ENCODE measurements at regions not wholly inside any gene's neighbourhood (a gene's known extent, or its start where the extent isn't known, plus 50 kb on each side); places are given as distances from the start of the nearest gene placed in this dataset.

DNA sequence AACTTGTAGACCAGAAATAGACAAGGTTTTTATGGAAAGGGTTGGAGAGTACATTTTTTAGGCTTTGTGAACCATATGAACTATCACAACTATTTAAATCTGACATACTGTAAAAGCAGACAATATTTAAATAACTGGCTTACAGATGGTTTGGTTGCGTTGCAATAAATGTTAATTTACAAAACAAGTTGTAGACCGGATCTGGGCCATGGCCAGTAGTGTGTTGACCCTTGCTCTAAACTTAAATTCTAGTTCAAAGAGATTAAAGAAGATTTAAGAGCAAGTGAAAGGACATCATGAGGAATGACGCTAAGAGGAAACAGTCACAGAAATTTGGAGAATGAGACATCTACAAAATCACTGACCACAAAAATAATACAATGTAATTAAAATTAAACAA lies 652.7 kb downstream of the DCDC2C start:
- H3K27ac ChIP-seq, result no peak overlapping the region
- TF ChIP-seq, protein P1, sequence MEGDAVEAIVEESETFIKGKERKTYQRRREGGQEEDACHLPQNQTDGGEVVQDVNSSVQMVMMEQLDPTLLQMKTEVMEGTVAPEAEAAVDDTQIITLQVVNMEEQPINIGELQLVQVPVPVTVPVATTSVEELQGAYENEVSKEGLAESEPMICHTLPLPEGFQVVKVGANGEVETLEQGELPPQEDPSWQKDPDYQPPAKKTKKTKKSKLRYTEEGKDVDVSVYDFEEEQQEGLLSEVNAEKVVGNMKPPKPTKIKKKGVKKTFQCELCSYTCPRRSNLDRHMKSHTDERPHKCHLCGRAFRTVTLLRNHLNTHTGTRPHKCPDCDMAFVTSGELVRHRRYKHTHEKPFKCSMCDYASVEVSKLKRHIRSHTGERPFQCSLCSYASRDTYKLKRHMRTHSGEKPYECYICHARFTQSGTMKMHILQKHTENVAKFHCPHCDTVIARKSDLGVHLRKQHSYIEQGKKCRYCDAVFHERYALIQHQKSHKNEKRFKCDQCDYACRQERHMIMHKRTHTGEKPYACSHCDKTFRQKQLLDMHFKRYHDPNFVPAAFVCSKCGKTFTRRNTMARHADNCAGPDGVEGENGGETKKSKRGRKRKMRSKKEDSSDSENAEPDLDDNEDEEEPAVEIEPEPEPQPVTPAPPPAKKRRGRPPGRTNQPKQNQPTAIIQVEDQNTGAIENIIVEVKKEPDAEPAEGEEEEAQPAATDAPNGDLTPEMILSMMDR (conservative IDR thresholded peaks at IDR 0.05), result no peak
- TF ChIP-seq ZFX (IDR thresholded peaks at IDR 0.05), result no peak

DNA sequence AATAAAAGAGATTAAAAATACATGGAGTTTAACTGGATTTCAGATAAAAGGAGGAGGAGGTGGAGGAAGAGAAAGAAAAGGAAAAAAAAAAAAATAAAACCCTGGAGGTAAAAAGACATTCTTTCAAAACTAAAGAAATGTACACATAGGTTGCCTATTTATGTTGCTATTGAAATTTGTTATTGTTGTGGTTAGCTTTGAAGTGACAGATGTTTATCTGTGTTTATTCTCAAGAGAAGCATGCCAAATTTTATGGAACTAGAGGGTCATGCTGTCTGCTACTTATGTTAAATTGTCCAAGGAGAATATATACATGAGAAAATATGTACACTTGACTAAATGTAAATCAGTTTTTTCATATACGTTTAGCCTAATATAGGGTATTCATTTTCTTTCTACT lies 653.2 kb downstream of the DCDC2C start:
- no peak for TF ChIP-seq ZFX (IDR thresholded peaks at IDR 0.05)
- TF ChIP-seq, protein P1 (conservative IDR thresholded peaks at IDR 0.05), result no peak
- no peak overlapping the region for H3K27ac ChIP-seq

- no peak for TF ChIP-seq ZFX (IDR thresholded peaks at IDR 0.05)
- TF ChIP-seq, protein P1 (conservative IDR thresholded peaks at IDR 0.05), result no peak
- no peak overlapping the region for H3K27ac ChIP-seq
These were observed 653.7 kb downstream of the DCDC2C start for GRCh38 chr2:4357121-4357520.

DNA sequence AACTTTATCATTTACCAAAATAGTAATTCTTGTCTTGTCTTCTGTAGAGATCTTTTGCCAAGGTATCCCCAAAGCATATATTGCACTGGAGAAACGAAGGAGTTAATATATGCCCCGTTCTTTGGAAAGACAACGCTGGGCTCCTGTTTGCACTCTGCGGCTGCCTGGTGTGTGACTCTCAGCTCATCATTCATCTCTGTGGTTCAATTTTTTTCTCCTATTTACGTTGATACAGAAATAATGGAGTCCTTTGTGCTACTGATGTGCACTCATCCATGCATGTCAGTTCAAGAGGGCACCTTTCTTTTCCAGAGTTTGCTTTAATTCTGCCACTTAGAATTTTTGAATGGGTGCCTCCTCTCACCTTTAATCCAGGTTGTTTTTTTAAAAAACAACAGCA lies 655.5 kb downstream of the DCDC2C start:
- H3K27ac ChIP-seq, result no peak overlapping the region
- TF ChIP-seq, protein P1 (conservative IDR thresholded peaks at IDR 0.05), result no peak
- TF ChIP-seq ZFX (IDR thresholded peaks at IDR 0.05), result no peak

GRCh38 chr2:4368907-4369306 lies 665.5 kb downstream of the DCDC2C start:
- H3K27ac ChIP-seq, result no peak overlapping the region
- no peak for TF ChIP-seq ZFX (IDR thresholded peaks at IDR 0.05)
- TF ChIP-seq, protein P1 (conservative IDR thresholded peaks at IDR 0.05), result no peak

GRCh38 chr2:4369826-4370419 lies 666.5 kb downstream of the DCDC2C start:
- H3K27ac ChIP-seq, result no peak overlapping the region
- TF ChIP-seq, protein P1 (conservative IDR thresholded peaks at IDR 0.05), result no peak
- TF ChIP-seq ZFX (IDR thresholded peaks at IDR 0.05), result no peak

- TF ChIP-seq, protein P1 (conservative IDR thresholded peaks at IDR 0.05), result no peak
- TF ChIP-seq ZFX (IDR thresholded peaks at IDR 0.05), result no peak
- H3K27ac ChIP-seq, result no peak overlapping the region
These were observed 667.2 kb downstream of the DCDC2C start for GRCh38 chr2:4370422-4371090.

All from C4-2B (cell line).